Adrenal gland (tissue), 5 donors: ENCODE measurements at regions not wholly inside any gene's neighbourhood (a gene's known extent, or its start where the extent isn't known, plus 50 kb on each side); places are given as distances from the start of the nearest gene placed in this dataset.

Experiments used
- CTCF ChIP-seq, 6 experiments: fragments of 450-650 bp in 4 of 6; fragments of 200-600 bp in 2 of 6; sonication (generic) in 1 of 6; IDR thresholded peaks; 1 replicate in 5 of 6; 2 replicates in 1 of 6; pipeline versions ENCODE4 v1.5.1 to v1.8.0; 2016 to 2021; ENCODE audit warnings: antibody characterized with exemption in 6 of 6, mild to moderate bottlenecking in 2 of 6, moderate library complexity in 1 of 6
- POLR2A ChIP-seq, 2 donors: fragments of 450-650 bp; IDR thresholded peaks; one replicate each; pipeline ENCODE4 v1.6.1; 2017; ENCODE audit warnings: antibody characterized with exemption in 2 of 2, mild to moderate bottlenecking in 2 of 2, moderate library complexity in 1 of 2
- donor health status: DM: no; HTN: no; CAD: no.

- no peak for TF ChIP-seq CTCF (IDR thresholded peaks at IDR 0.05)
- no peak for TF ChIP-seq POLR2A (IDR thresholded peaks at IDR 0.05)
Observed at GRCh38 chr17:12365805-12366204, 299.9 kb upstream of the MYOCD start.
